HAP-1 (cell line): ENCODE measurements at regions not wholly inside any gene's neighbourhood (a gene's known extent, or its start where the extent isn't known, plus 50 kb on each side); places are given as distances from the start of the nearest gene placed in this dataset.
"Not testable (repeated sequence)": the region's sequence is repeated elsewhere in the genome, so short reads cannot be mapped to it uniquely, and the experiment has no call there.

Experiments
- DNase-seq, 2 experiments: peaks; one replicate each; pipeline ENCODE4 v3.0.0-alpha.2; 2016 to 2020; ENCODE audit warnings: low spot score in 2 of 2
- H3K27me3 ChIP-seq: fragments of 250-450 bp; sonication (Bioruptor Pico); 2 replicates; pipeline ENCODE4 v1.5.1; 2020; ENCODE audit warnings: low read depth, mild to moderate bottlenecking, moderate library complexity
- H3K36me3 ChIP-seq: fragments of 250-450 bp; sonication (Bioruptor Pico); replicated peaks from 2 replicates; pipeline ENCODE4 v1.5.1; 2020; ENCODE audit warnings: mild to moderate bottlenecking
- H3K4me1 ChIP-seq: fragments of 250-450 bp; sonication (Bioruptor Pico); 2 replicates; pipeline ENCODE4 v1.5.1; 2020; ENCODE audit warnings: mild to moderate bottlenecking
- H3K4me3 ChIP-seq: fragments of 250-450 bp; sonication (Bioruptor Pico); 2 replicates; pipeline ENCODE4 v1.5.1; 2020; ENCODE audit warnings: mild to moderate bottlenecking, moderate library complexity
- H3K9me3 ChIP-seq: fragments of 250-450 bp; sonication (Bioruptor Pico); 2 replicates; pipeline ENCODE4 v1.5.1; 2020; ENCODE audit warnings: mild to moderate bottlenecking, moderate library complexity
- in situ Hi-C: fragments of 300-500 bp; cut with MboI; formaldehyde crosslinking; loops from 3 replicates; pipeline ENCODE4 v1.14.3; 2020; ENCODE audit warnings: low sequenced_read_pairs, inconsistent platforms, mixed read lengths

GRCh38 chr2:115904516-115904915 is 1462.1 kb downstream of the DPP10 start:
- Histone ChIP-seq H3K36me3 (no peaks in the 10 kb centered on the region), H3K4me3 (no peak overlapping the region), H3K9me3 (no peaks in the 10 kb centered on the region), H3K27me3 (no peaks in the 10 kb centered on the region), H3K4me1 (no peaks in the 10 kb centered on the region)
- DNase-seq, result no peak
- in situ Hi-C loops, result no loop called here

- no peaks in the 10 kb centered on the region for H3K36me3 ChIP-seq
- no peak for DNase-seq
- no peak overlapping the region for H3K4me3 ChIP-seq
- H3K27me3 ChIP-seq, result no peaks in the 10 kb centered on the region
- H3K4me1 ChIP-seq, result no peaks in the 10 kb centered on the region; the same call in 1 of the 2 replicates
- H3K9me3 ChIP-seq, result no peaks in the 10 kb centered on the region
- in situ Hi-C loops, result no loop called here
Measured at GRCh38 chr2:115908731-115909130, 1466.3 kb downstream of the DPP10 start.

GRCh38 chr2:115910270-115910669 is 1467.8 kb downstream of the DPP10 start:
- in situ Hi-C loops, result no loop called here
- H3K36me3 ChIP-seq, result no peaks in the 10 kb centered on the region
- peak; percentile 25 to 26 for DNase-seq
- no peaks in the 10 kb centered on the region; the same call in 1 of the 2 replicates for H3K4me1 ChIP-seq
- H3K4me3 ChIP-seq, result no peak overlapping the region
- H3K27me3 ChIP-seq, result no peaks in the 10 kb centered on the region
- H3K9me3 ChIP-seq, result no peaks in the 10 kb centered on the region

GRCh38 chr2:115913921-115914320 is 1471.5 kb downstream of the DPP10 start:
- Histone ChIP-seq H3K36me3 (no peaks in the 10 kb centered on the region), H3K9me3 (no peaks in the 10 kb centered on the region), H3K4me3 (no peak overlapping the region), H3K27me3 (no peaks in the 10 kb centered on the region), H3K4me1 (no peaks in the 10 kb centered on the region; the same call in 1 of the 2 replicates)
- in situ Hi-C loops, result no loop called here
- DNase-seq, result no peak

GRCh38 chr2:115921541-115921940 is 1479.1 kb downstream of the DPP10 start:
- in situ Hi-C loops, result no loop called here
- DNase-seq, result peak in 1 of 2 experiments; percentile 90
- Histone ChIP-seq H3K36me3 (no peaks in the 10 kb centered on the region), H3K27me3 (no peaks in the 10 kb centered on the region), H3K4me1 (peaks cover 20% of the 10 kb centered on the region), H3K4me3 (no peak overlapping the region), H3K9me3 (no peaks in the 10 kb centered on the region)

GRCh38 chr2:115939902-115940301 is 1497.5 kb downstream of the DPP10 start:
- no peaks in the 10 kb centered on the region for H3K36me3 ChIP-seq
- in situ Hi-C loops, result no loop called here
- H3K4me1 ChIP-seq, result no peaks in the 10 kb centered on the region
- H3K9me3 ChIP-seq, result no peaks in the 10 kb centered on the region
- DNase-seq, result no peak
- H3K27me3 ChIP-seq, result no peaks in the 10 kb centered on the region
- H3K4me3 ChIP-seq, result no peak overlapping the region

GRCh38 chr2:115942800-115943199 is 1500.4 kb downstream of the DPP10 start:
- in situ Hi-C loops, result no loop called here

GRCh38 chr2:115946341-115946740 is 1503.9 kb downstream of the DPP10 start:
- Histone ChIP-seq H3K27me3 (no peaks in the 10 kb centered on the region), H3K36me3 (no peaks in the 10 kb centered on the region), H3K9me3 (no peaks in the 10 kb centered on the region), H3K4me3 (no peak overlapping the region), H3K4me1 (no peaks in the 10 kb centered on the region)
- DNase-seq, result no peak
- in situ Hi-C loops, result no loop called here

More at GRCh38 chr2:115942800-115943199, 1500.4 kb downstream of the DPP10 start:
- H3K4me1 ChIP-seq, result no peaks in the 10 kb centered on the region
- no peaks in the 10 kb centered on the region for H3K36me3 ChIP-seq
- no peaks in the 10 kb centered on the region for H3K9me3 ChIP-seq
- no peaks in the 10 kb centered on the region for H3K27me3 ChIP-seq
- H3K4me3 ChIP-seq, result no peak overlapping the region
- no peak for DNase-seq

GRCh38 chr2:115946891-115947290 is 1504.5 kb downstream of the DPP10 start:
- in situ Hi-C loops, result no loop called here
- no peaks in the 10 kb centered on the region for H3K4me1 ChIP-seq
- H3K27me3 ChIP-seq, result no peaks in the 10 kb centered on the region
- no peaks in the 10 kb centered on the region for H3K36me3 ChIP-seq
- no peaks in the 10 kb centered on the region for H3K9me3 ChIP-seq
- no peak for DNase-seq
- no peak overlapping the region for H3K4me3 ChIP-seq

GRCh38 chr2:115976916-115977315 is 1534.5 kb downstream of the DPP10 start:
- no peak for DNase-seq
- no peaks in the 10 kb centered on the region for H3K27me3 ChIP-seq
- H3K36me3 ChIP-seq, result no peaks in the 10 kb centered on the region
- H3K4me1 ChIP-seq, result peaks cover 10% of the 10 kb centered on the region
- in situ Hi-C loops, result no loop called here
- no peaks in the 10 kb centered on the region for H3K9me3 ChIP-seq
- no peak overlapping the region for H3K4me3 ChIP-seq

GRCh38 chr2:115999039-115999438 is 1556.6 kb downstream of the DPP10 start:
- Histone ChIP-seq H3K9me3 (no peaks in the 10 kb centered on the region), H3K4me3 (no peak overlapping the region), H3K4me1 (no peaks in the 10 kb centered on the region), H3K36me3 (no peaks in the 10 kb centered on the region), H3K27me3 (no peaks in the 10 kb centered on the region)
- no peak for DNase-seq
- in situ Hi-C loops, result no loop called here

- Histone ChIP-seq H3K9me3 (no peaks in the 10 kb centered on the region), H3K36me3 (no peaks in the 10 kb centered on the region), H3K4me1 (no peaks in the 10 kb centered on the region), H3K27me3 (no peaks in the 10 kb centered on the region), H3K4me3 (no peak overlapping the region)
- no peak for DNase-seq
- in situ Hi-C loops, result no loop called here
Measured at GRCh38 chr2:116023026-116023425, 1580.6 kb downstream of the DPP10 start.

GRCh38 chr2:116038758-116039157 is 1596.3 kb downstream of the DPP10 start:
- H3K36me3 ChIP-seq, in situ Hi-C loops, H3K4me3 ChIP-seq, H3K9me3 ChIP-seq, DNase-seq, H3K4me1 ChIP-seq, H3K27me3 ChIP-seq: not testable (repeated sequence)

- no peaks in the 10 kb centered on the region for H3K27me3 ChIP-seq
- in situ Hi-C loops, result no loop called here
- H3K9me3 ChIP-seq, result no peaks in the 10 kb centered on the region
- no peak for DNase-seq
- no peaks in the 10 kb centered on the region for H3K36me3 ChIP-seq
- no peaks in the 10 kb centered on the region for H3K4me1 ChIP-seq
- no peak overlapping the region for H3K4me3 ChIP-seq
Measured at GRCh38 chr2:116042530-116042929, 1600.1 kb downstream of the DPP10 start.

- Histone ChIP-seq H3K9me3 (no peaks in the 10 kb centered on the region), H3K36me3 (no peaks in the 10 kb centered on the region), H3K27me3 (no peaks in the 10 kb centered on the region), H3K4me3 (no peak overlapping the region), H3K4me1 (peaks cover 10% of the 10 kb centered on the region; the same call in 1 of the 2 replicates)
- in situ Hi-C loops, result no loop called here
- DNase-seq, result peak in 1 of 2 experiments; percentile 12
Measured at GRCh38 chr2:116057538-116057937, 1615.1 kb downstream of the DPP10 start.
